MCF 10A (cell line): ENCODE measurements at regions not wholly inside any gene's neighbourhood (a gene's known extent, or its start where the extent isn't known, plus 50 kb on each side); places are given as distances from the start of the nearest gene placed in this dataset.

Source experiments
- BruUV-seq: library from RNA; stranded (reverse); fragments of 400-500 nt; replicated peaks from 2 replicates; lab custom pipeline; 2021; lab: Mats Ljungman, UMichigan
- CTCF ChIA-PET: fragments of 300-600 bp; sonication (Branson Sonifier 250); formaldehyde crosslinking; extraction: SDS; loops from one replicate; lab custom pipeline; 2021; ENCODE audit warnings: antibody characterized with exemption, inconsistent platforms; lab: Yijun Ruan, JAX
- POLR2A ChIA-PET: fragments of 300-600, 350-650 bp; sonication (Branson Sonifier 250); formaldehyde crosslinking; extraction: SDS; loops from one replicate; lab custom pipeline; 2020; ENCODE audit warnings: antibody characterized with exemption, inconsistent platforms; lab: Yijun Ruan, JAX
- DNase-seq: peaks from one replicate; pipeline ENCODE4 v3.0.0-alpha.2; 2018; ENCODE audit not compliant: unreplicated experiment
- H3K27ac Mint-ChIP-seq: one replicate; pipeline ENCODE4 v1.8.0; 2022; ENCODE audit warnings: mild to moderate bottlenecking, low read depth, mixed read lengths; ENCODE audit not compliant: unreplicated experiment
- H3K27me3 Mint-ChIP-seq: one replicate; pipeline ENCODE4 v1.8.0; 2022; ENCODE audit warnings: mixed read lengths; ENCODE audit not compliant: insufficient read depth, unreplicated experiment
- H3K36me3 Mint-ChIP-seq: one replicate; pipeline ENCODE4 v1.8.0; 2022; ENCODE audit warnings: mild to moderate bottlenecking, moderate library complexity, mixed read lengths; ENCODE audit not compliant: insufficient read depth, unreplicated experiment
- H3K4me1 Mint-ChIP-seq: one replicate; pipeline ENCODE4 v1.8.0; 2022; ENCODE audit warnings: mixed read lengths; ENCODE audit not compliant: insufficient read depth, unreplicated experiment
- H3K4me3 Mint-ChIP-seq: one replicate; pipeline ENCODE4 v1.8.0; 2022; ENCODE audit warnings: mild to moderate bottlenecking, moderate library complexity, mixed read lengths; ENCODE audit not compliant: unreplicated experiment
- H3K9me3 Mint-ChIP-seq: one replicate; pipeline ENCODE4 v1.8.0; 2022; ENCODE audit warnings: mixed read lengths; ENCODE audit not compliant: unreplicated experiment
- CTCF ChIP-seq: fragments of 200-600 bp; IDR thresholded peaks from one replicate; pipeline ENCODE4 v1.8.0; 2022; ENCODE audit warnings: antibody characterized with exemption, mild to moderate bottlenecking; ENCODE audit not compliant: unreplicated experiment
- intact Hi-C: fragments of 100-400 bp; cut with micrococcal nuclease; formaldehyde crosslinking; loops from 2 replicates; pipeline ENCODE4 v1.14.1; 2022

GRCh38 chr18:1261054-1261453 is 356.4 kb downstream of the ADCYAP1 start:
- peaks cover 5% of the 10 kb centered on the region for H3K36me3 Mint-ChIP-seq
- peaks cover 29% of the 10 kb centered on the region for H3K9me3 Mint-ChIP-seq
- H3K27me3 Mint-ChIP-seq = no peaks in the 10 kb centered on the region
- DNase-seq = no peak
- intact Hi-C loops = no loop called here
- H3K27ac Mint-ChIP-seq = no peak overlapping the region
- no peak overlapping the region for H3K4me3 Mint-ChIP-seq
- no peaks in the 10 kb centered on the region for H3K4me1 Mint-ChIP-seq
- no TSS peak for BruUV-seq
- ChIA-PET POLR2A (no interaction called here), CTCF (no interaction called here)
- TF ChIP-seq CTCF = no peak

GRCh38 chr18:1267021-1267420 is 362.4 kb downstream of the ADCYAP1 start:
- ChIA-PET POLR2A (no interaction called here), CTCF (no interaction called here)
- Mint-ChIP-seq H3K27me3 (no peaks in the 10 kb centered on the region), H3K4me3 (no peak overlapping the region), H3K36me3 (peaks cover 5% of the 10 kb centered on the region), H3K4me1 (no peaks in the 10 kb centered on the region), H3K9me3 (no peaks in the 10 kb centered on the region), H3K27ac (no peak overlapping the region)
- no TSS peak for BruUV-seq
- TF ChIP-seq CTCF = no peak
- DNase-seq = no peak
- intact Hi-C loops = no loop called here

GRCh38 chr18:1270081-1270480 is 365.4 kb downstream of the ADCYAP1 start:
- H3K4me3 Mint-ChIP-seq = no peak overlapping the region
- BruUV-seq = no TSS peak
- CTCF ChIA-PET = no interaction called here
- no peaks in the 10 kb centered on the region for H3K36me3 Mint-ChIP-seq
- no peak overlapping the region for H3K27ac Mint-ChIP-seq
- peaks cover 4% of the 10 kb centered on the region for H3K9me3 Mint-ChIP-seq
- H3K4me1 Mint-ChIP-seq = no peaks in the 10 kb centered on the region
- no peaks in the 10 kb centered on the region for H3K27me3 Mint-ChIP-seq
- intact Hi-C loops = no loop called here
- POLR2A ChIA-PET = no interaction called here
- no peak for TF ChIP-seq CTCF
- no peak for DNase-seq

- no peak for TF ChIP-seq CTCF
- intact Hi-C loops = no loop called here
- ChIA-PET POLR2A (no interaction called here), CTCF (interaction anchor here (0.5 kb wide), 1 partner anchor 1257 kb away, joined by 3 read pairs; no protein-coding TSS in a partner anchor)
- no peaks in the 10 kb centered on the region for H3K27me3 Mint-ChIP-seq
- DNase-seq = no peak
- H3K9me3 Mint-ChIP-seq = peaks cover 19% of the 10 kb centered on the region
- H3K36me3 Mint-ChIP-seq = no peaks in the 10 kb centered on the region
- no peak overlapping the region for H3K27ac Mint-ChIP-seq
- H3K4me1 Mint-ChIP-seq = no peaks in the 10 kb centered on the region
- BruUV-seq = no TSS peak
- no peak overlapping the region for H3K4me3 Mint-ChIP-seq
These were observed 368.8 kb downstream of the ADCYAP1 start for GRCh38 chr18:1273469-1273868.
